ENCODE measurements at regions not wholly inside any gene's neighbourhood (a gene's known extent, or its start where the extent isn't known, plus 50 kb on each side); places are given as distances from the start of the nearest gene placed in this dataset.
"Not testable (repeated sequence)": the region's sequence is repeated elsewhere in the genome, so short reads cannot be mapped to it uniquely, and the experiment has no call there.

GRCh38 chr1:214864896-214865688, 217.4 kb upstream of the KCNK2 start (continued):
- TF ChIP-seq, protein P1, sequence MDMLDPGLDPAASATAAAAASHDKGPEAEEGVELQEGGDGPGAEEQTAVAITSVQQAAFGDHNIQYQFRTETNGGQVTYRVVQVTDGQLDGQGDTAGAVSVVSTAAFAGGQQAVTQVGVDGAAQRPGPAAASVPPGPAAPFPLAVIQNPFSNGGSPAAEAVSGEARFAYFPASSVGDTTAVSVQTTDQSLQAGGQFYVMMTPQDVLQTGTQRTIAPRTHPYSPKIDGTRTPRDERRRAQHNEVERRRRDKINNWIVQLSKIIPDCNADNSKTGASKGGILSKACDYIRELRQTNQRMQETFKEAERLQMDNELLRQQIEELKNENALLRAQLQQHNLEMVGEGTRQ (IDR thresholded peaks at IDR 0.05; ENCODE audit: low read depth, low read length), result peak; percentile 15; the same call in 1 of the 2 replicates

DNA sequence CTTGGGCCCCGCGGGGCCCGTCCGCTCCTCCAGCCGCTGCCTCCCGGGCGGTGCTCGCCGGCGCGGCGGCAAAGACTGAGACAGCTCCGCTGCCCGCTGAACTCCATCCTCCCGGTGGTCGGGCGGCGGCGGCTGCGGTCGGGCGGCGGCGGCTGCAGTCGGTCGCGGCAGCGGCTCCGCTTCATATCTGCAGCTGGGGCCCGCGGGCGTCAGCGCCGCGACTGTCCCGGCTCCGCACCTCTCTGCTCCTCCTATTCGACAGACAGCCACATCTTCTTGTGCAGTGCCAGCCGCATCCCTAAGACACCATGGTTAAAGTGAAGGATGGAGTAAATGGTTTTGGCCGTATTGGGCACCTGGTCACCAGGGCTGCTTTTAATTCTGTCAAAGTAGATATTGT, 212.1 kb upstream of the KCNK2 start:
- H3K79me1 ChIP-seq (ENCODE audit: low read depth in 1 of 2, low read length in 2 of 2); H3K4me2 ChIP-seq (ENCODE audit: low read depth, low read length); H2BK15ac ChIP-seq (ENCODE audit: low read depth, low read length); H4K5ac ChIP-seq (ENCODE audit: low read depth, low read length); H2BK20ac ChIP-seq (ENCODE audit: low read depth, low read length); H3K4me1 ChIP-seq (ENCODE audit: control insufficient read depth, insufficient read depth, low read length); CTCF ChIA-PET; H4K8ac ChIP-seq (ENCODE audit: low read depth in 2 of 2, low read length in 2 of 2); H4K91ac ChIP-seq (ENCODE audit: insufficient read depth, low read depth, low read length); H3K9me3 ChIP-seq (ENCODE audit: control insufficient read depth, insufficient read depth, low read length); POLR2A ChIA-PET (ENCODE audit: unreplicated experiment); H3K9me1 ChIP-seq (ENCODE audit: insufficient read depth, low read length); H3K9ac ChIP-seq (ENCODE audit: low read depth, low read length); DNase-seq; H4K20me1 ChIP-seq (ENCODE audit: insufficient read depth, low read length); dilution Hi-C loops (cut with HindIII; ENCODE audit: low sequenced_read_pairs, unreplicated experiment); ATAC-seq (ENCODE audit: low read depth); H3K18ac ChIP-seq (ENCODE audit: low read depth, low read length); H2BK5ac ChIP-seq (ENCODE audit: low read depth, low read length, poor library complexity, severe bottlenecking); H3K23ac ChIP-seq (ENCODE audit: low read depth, low read length); in situ Hi-C loops (cut with MboI; ENCODE audit: low sequenced_read_pairs); H2BK120ac ChIP-seq (ENCODE audit: low read depth, low read length); H3K56ac ChIP-seq (ENCODE audit: extremely low read depth, insufficient read depth, low read length); H3K14ac ChIP-seq (replicated peaks; ENCODE audit: low read depth, low read length); H3K4me3 ChIP-seq (ENCODE audit: insufficient read depth, low read depth, low read length); H3K4ac ChIP-seq (ENCODE audit: low read depth, low read length); H2AK5ac ChIP-seq (ENCODE audit: low read depth, low read length); H2AFZ ChIP-seq (replicated peaks; ENCODE audit: low read length, poor library complexity); intact Hi-C loops (cut with micrococcal nuclease); H3K36me3 ChIP-seq (ENCODE audit: control insufficient read depth, insufficient read depth, low read length); BruUV-seq (replicated peaks); H3K27ac ChIP-seq (ENCODE audit: insufficient read depth, low read length); H3K27me3 ChIP-seq (ENCODE audit: control insufficient read depth, insufficient read depth, low read length); H2AK9ac ChIP-seq (replicated peaks; ENCODE audit: low read depth, low read length, poor library complexity): not testable (repeated sequence)
- 97% methylated on average over 7 of the region's 40 CpGs; no CpG with 5 or more reads in 1 of the 2 experiments for WGBS, 2 experiments (ENCODE audit: extremely low coverage in 2 of 2, insufficient read length in 1 of 2)

Data from IMR-90 (cell line).